ENCODE measurements at regions not wholly inside any gene's neighbourhood (a gene's known extent, or its start where the extent isn't known, plus 50 kb on each side); places are given as distances from the start of the nearest gene placed in this dataset.

DNA sequence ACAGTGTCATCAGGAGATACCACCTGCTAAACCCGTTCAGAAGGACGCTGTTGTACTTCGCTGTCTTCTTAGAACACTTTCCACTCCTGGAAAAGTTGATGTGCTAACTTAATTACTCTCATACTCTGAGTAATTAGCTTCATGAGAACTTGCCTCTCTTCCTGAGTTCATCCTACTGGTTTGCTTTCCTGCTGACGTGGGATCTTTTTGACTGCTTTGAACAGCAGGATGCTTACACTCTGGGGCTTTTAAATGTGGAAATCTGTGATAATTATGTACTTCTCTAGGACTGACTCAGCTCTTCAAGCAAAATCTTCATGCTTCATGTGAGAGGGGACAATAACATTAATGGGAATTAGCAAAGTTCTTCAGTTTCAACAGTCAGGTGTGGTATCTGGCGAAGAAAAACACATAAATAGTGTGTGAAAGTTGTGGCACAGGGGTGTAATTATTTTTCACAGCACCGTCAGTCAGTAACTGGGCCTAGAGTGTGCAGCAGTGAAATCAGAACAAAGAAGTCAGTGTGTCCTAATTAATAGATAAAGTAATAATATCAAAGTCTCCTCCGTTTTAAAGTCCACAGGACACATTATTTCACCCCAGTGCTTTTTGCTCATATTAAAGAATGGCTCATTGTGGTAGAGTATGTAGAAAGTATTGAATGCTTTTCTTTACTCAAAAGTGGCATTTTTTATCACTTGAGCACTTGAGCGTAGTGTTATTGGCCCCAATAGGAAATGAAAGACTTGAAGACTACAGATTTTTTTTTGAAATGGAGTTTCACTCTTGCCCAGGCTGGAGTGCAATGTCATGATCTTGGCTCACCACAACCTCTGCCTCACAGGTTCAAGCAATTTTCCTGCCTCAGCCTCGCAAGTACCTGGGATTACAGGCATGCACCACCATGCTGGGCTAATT is 140.9 kb upstream of the DMRT1 start:
- Histone ChIP-seq H2AFZ (ENCODE audit: low read depth) (no peak overlapping the region), H3K9ac (no peak overlapping the region), H3K27me3 (ENCODE audit: insufficient read depth) (no peaks in the 10 kb centered on the region), H3K4me2 (no peak overlapping the region), H3K9me3 (no peaks in the 10 kb centered on the region), H3K79me2 (ENCODE audit: insufficient read depth) (peaks cover 16% of the 10 kb centered on the region; the same call in 1 of the 2 replicates), H3K27ac (ENCODE audit: low read depth in 2 of 2, low read length in 1 of 2) (no peak overlapping the region), H3K9me2 (no peaks in the 10 kb centered on the region), H4K20me1 (ENCODE audit: insufficient read depth) (no peaks in the 10 kb centered on the region), H3K4me1 (ENCODE audit: control insufficient read depth in 1 of 2, insufficient read depth in 2 of 2, low read depth in 1 of 2, low read length in 1 of 2) (peaks cover 0 to 25% of the 10 kb centered on the region in 2 experiments; a peak in 3 of 4 replicates), H3F3A (replicated peaks; ENCODE audit: insufficient read depth) (peaks cover 22% of the 10 kb centered on the region), H3K36me3 (replicated peaks in 1 of 2; ENCODE audit: control insufficient read depth in 1 of 2, insufficient read depth in 2 of 2, low read length in 1 of 2) (no peaks in the 10 kb centered on the region), H3K4me3 (ENCODE audit: low read depth in 2 of 2, low read length in 1 of 2) (no peak overlapping the region)
- no peak for DNase-seq
- WGBS (ENCODE audit: low lambda C conversion rate) = 69% methylated on average over 9 of the region's 9 CpGs
- ChIA-PET CTCF (no interaction called here), POLR2A (no interaction called here)
- TF ChIP-seq, protein P1, sequence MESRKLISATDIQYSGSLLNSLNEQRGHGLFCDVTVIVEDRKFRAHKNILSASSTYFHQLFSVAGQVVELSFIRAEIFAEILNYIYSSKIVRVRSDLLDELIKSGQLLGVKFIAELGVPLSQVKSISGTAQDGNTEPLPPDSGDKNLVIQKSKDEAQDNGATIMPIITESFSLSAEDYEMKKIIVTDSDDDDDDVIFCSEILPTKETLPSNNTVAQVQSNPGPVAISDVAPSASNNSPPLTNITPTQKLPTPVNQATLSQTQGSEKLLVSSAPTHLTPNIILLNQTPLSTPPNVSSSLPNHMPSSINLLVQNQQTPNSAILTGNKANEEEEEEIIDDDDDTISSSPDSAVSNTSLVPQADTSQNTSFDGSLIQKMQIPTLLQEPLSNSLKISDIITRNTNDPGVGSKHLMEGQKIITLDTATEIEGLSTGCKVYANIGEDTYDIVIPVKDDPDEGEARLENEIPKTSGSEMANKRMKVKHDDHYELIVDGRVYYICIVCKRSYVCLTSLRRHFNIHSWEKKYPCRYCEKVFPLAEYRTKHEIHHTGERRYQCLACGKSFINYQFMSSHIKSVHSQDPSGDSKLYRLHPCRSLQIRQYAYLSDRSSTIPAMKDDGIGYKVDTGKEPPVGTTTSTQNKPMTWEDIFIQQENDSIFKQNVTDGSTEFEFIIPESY (IDR thresholded peaks at IDR 0.05; ENCODE audit: borderline replicate concordance, low read depth) = no peak
- TF ChIP-seq FOXM1 (IDR thresholded peaks at IDR 0.05; ENCODE audit: low read depth) (no peak), JUND (IDR thresholded peaks at IDR 0.05) (no peak), RCOR1 (IDR thresholded peaks at IDR 0.05; ENCODE audit: low read length) (no peak), EP300 (IDR thresholded peaks at IDR 0.05; ENCODE audit: borderline replicate concordance in 1 of 2, low read depth in 1 of 2, low read length in 1 of 2) (no peak), SIN3A (IDR thresholded peaks at IDR 0.05; ENCODE audit: borderline replicate concordance, low read depth, low read length) (no peak), GABPA (IDR thresholded peaks at IDR 0.05; ENCODE audit: low read depth) (no peak), FOSL2 (IDR thresholded peaks at IDR 0.05; ENCODE audit: borderline replicate concordance, low read depth) (no peak), RAD21 (IDR thresholded peaks at IDR 0.05; ENCODE audit: low read length) (no peak), GATA2 (CRISPR knock-in tag; IDR thresholded peaks at IDR 0.05) (no peak), EZH2phosphoT487 (IDR thresholded peaks at IDR 0.05; ENCODE audit: borderline replicate concordance, low read depth) (no peak)
- TF ChIP-seq, protein P2, sequence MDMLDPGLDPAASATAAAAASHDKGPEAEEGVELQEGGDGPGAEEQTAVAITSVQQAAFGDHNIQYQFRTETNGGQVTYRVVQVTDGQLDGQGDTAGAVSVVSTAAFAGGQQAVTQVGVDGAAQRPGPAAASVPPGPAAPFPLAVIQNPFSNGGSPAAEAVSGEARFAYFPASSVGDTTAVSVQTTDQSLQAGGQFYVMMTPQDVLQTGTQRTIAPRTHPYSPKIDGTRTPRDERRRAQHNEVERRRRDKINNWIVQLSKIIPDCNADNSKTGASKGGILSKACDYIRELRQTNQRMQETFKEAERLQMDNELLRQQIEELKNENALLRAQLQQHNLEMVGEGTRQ (IDR thresholded peaks at IDR 0.05; ENCODE audit: borderline replicate concordance, low read depth, low read length) = no peak
- TF ChIP-seq, protein P3, sequence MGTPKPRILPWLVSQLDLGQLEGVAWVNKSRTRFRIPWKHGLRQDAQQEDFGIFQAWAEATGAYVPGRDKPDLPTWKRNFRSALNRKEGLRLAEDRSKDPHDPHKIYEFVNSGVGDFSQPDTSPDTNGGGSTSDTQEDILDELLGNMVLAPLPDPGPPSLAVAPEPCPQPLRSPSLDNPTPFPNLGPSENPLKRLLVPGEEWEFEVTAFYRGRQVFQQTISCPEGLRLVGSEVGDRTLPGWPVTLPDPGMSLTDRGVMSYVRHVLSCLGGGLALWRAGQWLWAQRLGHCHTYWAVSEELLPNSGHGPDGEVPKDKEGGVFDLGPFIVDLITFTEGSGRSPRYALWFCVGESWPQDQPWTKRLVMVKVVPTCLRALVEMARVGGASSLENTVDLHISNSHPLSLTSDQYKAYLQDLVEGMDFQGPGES (IDR thresholded peaks at IDR 0.05; ENCODE audit: low read depth, low read length) = no peak
- TF ChIP-seq, protein P4, sequence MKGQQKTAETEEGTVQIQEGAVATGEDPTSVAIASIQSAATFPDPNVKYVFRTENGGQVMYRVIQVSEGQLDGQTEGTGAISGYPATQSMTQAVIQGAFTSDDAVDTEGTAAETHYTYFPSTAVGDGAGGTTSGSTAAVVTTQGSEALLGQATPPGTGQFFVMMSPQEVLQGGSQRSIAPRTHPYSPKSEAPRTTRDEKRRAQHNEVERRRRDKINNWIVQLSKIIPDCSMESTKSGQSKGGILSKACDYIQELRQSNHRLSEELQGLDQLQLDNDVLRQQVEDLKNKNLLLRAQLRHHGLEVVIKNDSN (IDR thresholded peaks at IDR 0.05; ENCODE audit: borderline replicate concordance, low read depth) = no peak
- TF ChIP-seq, protein P5, sequence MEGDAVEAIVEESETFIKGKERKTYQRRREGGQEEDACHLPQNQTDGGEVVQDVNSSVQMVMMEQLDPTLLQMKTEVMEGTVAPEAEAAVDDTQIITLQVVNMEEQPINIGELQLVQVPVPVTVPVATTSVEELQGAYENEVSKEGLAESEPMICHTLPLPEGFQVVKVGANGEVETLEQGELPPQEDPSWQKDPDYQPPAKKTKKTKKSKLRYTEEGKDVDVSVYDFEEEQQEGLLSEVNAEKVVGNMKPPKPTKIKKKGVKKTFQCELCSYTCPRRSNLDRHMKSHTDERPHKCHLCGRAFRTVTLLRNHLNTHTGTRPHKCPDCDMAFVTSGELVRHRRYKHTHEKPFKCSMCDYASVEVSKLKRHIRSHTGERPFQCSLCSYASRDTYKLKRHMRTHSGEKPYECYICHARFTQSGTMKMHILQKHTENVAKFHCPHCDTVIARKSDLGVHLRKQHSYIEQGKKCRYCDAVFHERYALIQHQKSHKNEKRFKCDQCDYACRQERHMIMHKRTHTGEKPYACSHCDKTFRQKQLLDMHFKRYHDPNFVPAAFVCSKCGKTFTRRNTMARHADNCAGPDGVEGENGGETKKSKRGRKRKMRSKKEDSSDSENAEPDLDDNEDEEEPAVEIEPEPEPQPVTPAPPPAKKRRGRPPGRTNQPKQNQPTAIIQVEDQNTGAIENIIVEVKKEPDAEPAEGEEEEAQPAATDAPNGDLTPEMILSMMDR (IDR thresholded peaks at IDR 0.05) = no peak
- TF ChIP-seq, protein P6, sequence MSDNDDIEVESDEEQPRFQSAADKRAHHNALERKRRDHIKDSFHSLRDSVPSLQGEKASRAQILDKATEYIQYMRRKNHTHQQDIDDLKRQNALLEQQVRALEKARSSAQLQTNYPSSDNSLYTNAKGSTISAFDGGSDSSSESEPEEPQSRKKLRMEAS (IDR thresholded peaks at IDR 0.05; ENCODE audit: low read depth) = no peak

Measured in SK-N-SH (cell line).